Occipital lobe (tissue), 1 donor: ENCODE measurements at regions not wholly inside any gene's neighbourhood (a gene's known extent, or its start where the extent isn't known, plus 50 kb on each side); places are given as distances from the start of the nearest gene placed in this dataset.

ENCODE experiments used
- DNase-seq: peaks from one replicate; lab custom pipeline; 2025; lab: John Stamatoyannopoulos, UW

DNA sequence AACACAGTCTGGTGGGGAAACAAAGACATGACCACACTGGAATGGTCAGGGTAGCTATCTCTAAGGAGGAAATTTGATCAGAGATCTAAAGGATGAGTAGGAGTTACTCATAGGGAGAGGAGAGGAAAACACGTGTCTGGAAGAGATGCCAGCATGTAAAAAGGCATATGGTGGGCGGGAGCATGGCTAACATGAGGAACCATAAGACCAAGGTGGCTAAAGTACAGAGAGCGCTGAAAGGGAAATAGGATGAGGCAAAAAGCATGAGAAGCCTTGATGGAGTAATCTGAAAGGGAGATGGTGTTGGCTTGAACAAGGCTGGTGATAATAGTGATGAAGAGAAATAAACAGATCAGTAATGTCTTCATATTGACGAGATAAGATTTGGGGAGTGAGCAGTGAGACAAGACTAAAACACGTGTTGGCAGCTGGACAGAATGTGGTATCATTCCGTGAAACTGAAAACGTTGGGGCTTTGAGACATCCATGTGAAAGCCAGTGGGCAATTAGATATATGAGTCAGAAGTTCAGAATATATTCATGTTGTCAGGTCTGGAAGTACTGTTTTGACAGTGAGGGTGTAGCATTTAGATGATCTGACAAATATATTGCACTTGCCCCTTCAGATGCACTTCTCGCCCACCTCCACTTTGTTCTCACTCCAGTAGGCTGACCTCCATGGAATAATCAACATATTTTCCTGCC lies 209.1 kb upstream of the KCNN2 start:
- DNase-seq, result no peak

DNA sequence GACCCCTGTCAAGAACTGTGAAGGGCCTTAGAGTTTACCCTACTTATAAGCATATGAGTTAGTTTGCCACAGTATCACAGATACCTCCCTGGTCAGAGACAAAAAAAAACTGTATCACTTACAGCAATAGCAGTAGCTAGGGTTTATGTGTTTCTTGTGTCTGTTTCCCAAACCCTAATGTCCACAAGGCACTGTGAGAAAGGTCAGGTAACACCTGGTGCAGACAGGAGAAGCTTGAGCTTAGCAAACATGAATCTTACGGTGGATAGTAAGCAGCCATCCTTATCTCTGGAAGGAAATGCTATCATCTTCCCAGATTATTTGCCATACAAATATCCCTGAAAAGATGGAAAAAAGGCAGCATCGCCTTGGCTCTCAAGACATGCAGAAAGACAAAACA lies 208.5 kb upstream of the KCNN2 start:
- DNase-seq, result no peak

DNA sequence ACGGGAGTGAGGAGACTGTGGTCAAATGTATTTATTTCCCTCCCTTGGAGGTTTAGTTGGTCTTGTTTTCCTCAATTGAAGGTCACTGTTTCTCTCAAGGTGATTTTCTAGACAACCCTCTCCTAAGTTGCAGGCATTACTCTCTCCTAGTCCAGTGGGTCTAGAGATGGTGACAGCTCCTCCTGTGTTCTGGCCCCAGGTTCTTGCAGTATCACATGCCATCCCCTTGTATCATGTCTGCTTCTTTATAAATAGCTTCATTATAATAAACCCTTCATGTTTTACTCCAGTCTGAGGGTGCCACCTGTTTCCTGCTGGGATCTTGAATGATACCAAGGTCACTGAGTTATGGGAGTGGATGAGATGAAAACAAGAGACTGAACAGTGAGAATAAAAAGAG lies 208.0 kb upstream of the KCNN2 start:
- no peak for DNase-seq

DNA sequence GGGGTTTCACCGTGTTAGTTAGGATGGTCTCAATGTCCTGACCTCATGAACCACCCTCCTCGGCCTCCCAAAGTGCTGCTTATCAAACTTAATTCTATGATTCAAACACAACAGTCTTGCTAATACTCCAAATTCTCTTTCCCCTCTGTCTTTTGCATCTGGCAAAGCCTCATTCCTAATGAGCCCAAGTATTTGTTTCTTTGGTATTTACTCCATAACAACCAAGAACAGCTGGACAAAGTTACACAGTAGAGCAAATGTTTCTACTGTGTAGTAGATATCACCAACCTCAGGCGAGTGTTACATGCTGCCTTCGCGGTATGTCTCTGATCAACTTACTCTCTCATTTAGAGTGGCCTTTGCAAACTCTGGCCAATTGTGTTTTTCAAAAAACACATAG lies 195.8 kb upstream of the KCNN2 start:
- no peak for DNase-seq

DNA sequence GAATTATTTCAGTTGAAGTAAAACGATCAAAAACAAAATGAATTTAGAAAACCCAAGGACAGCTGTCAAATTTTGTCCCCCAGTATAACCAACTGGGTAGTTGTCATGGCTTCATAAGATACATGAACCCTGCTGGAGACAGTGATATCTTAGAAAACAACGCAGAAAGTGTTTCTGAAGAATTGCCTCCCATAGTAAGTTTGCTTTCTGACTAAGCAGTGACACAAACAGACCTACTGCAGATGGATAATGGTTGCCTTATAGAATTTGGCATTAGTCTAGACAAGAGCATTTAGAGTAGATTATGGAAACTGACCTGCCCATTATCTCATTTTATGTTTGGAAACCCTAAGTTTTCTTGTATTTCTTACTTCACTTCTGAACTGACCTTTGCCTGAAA lies 187.7 kb upstream of the KCNN2 start:
- no peak for DNase-seq

DNA sequence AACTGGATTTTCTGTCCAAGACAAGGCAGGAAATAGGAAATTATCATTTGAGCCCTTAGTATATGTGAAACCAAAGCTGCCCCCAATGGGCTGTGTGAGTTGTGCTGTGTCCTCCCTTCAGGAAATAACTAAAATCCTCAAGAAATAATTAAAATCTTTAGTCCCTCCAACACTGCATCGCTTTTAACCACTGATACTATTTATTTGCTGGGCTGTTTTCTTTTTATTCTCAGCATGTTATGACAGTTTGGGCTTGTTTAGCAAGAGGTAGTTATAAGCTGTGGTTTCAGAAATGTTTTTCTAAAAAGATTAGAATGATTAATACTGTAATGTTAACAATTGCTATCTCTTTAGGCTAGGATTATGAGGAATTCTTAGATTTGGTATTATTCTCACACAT lies 187.0 kb upstream of the KCNN2 start:
- no peak for DNase-seq

DNA sequence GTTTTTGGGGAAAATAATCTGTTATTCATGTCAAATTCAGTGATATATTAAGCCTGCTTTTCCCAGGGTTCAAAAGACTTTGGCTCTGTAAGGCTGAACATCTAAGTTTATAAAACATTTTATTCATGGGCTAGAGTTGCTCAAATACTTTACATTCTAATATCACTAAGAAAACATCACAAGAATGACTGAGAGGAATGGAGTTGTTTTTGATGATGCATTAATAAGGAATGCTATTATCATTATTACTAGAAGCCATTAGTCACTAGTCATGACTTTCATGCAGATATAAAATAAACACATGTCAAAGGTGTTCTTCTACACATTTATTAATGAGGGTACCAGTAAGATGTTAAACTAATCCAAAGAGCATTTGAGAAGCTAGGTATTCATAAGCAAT lies 185.5 kb upstream of the KCNN2 start:
- DNase-seq, result no peak

DNA sequence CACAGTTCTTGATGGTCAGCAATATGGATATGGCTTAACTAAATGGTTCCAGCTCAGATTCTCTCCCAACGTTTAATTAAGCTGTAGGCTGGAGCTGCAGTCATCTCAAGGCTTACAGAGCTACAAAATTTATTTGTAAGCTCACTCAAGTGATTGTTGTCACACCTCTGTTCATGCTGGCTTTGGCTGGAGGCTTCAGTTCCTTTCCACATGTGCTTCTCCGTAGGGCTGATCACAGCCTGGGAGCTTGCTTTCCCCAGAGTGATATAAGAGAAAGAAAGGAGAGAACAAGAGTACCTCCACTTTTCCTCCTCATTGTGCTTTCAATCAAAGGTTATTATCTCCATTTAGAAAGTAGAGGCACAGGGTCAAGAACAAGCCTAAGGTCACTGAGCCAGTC lies 182.7 kb upstream of the KCNN2 start:
- DNase-seq, result no peak

DNA sequence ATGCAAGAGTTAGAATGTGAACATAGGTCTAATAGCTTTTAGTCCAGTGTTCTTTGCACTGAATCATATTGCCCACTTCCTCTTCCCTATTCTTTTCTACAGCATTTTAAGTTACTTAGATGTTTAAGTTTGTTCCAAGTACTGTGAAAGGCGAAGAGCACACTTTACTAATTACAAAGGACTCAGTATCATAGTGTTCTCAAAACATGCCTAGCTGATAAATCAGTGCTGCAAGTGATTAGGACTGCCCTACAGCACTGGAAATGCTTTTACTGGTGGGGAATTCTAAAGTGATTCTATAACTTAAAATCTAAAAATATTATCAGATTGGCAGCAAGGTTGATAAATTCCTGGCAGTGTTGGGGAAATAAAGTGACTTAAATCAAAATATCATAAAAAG lies 177.9 kb upstream of the KCNN2 start:
- DNase-seq, result no peak

DNA sequence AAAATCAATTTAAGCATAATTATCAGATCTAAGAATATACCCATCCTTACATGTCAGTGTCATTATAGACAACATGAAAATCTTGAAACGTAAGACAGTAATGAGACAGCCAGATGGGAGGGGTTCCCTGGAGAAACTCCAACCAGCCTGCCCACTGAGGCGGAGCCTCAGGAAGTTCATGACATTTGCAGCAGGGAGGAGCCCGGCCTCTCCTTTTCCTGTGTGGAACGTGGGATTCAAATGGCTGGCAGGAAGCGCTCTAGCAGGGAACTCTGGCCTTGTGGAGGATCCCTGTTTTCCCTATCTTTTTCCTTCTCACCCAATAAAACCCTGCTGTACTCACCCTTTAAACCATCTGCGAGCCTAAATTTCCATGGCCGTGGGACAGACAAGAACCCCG lies 176.6 kb upstream of the KCNN2 start:
- no peak for DNase-seq

DNA sequence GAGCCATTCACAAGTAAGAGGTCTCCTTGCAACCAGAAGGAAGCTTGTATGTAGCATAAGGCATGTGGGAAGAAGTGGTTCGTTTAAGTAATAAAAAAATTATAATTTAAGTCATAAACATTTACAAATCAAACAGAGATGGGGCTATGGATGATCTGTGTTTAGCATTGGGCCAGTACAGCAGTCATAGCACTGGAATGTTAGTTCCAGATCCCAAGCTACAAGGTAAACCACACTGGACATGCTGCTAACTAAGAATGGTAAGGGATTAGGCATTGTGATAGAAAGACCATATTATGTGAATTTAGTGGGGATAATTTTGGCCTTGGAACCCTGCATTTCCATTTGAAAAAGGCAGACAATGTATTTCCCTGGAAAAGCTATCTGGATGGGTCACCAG lies 170.4 kb upstream of the KCNN2 start:
- no peak for DNase-seq

DNA sequence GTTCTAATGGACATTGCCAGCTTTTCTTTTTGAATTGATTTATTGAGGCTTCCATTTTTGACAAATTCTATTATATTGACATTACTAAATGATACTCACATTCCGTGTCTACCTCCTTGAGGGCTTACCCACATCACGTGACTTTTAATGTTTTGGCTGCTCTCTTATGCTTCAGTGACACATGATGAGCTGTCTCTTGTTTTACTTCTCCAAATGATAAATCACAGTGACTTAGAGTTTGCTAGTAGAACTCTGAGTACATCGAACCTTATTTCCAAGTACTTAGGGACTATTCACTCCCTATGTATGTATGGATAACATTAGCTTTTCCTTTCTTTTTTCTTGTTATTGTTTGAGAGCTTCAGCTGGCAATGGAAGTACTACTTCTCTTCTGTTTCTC lies 169.8 kb upstream of the KCNN2 start:
- DNase-seq, result no peak

DNA sequence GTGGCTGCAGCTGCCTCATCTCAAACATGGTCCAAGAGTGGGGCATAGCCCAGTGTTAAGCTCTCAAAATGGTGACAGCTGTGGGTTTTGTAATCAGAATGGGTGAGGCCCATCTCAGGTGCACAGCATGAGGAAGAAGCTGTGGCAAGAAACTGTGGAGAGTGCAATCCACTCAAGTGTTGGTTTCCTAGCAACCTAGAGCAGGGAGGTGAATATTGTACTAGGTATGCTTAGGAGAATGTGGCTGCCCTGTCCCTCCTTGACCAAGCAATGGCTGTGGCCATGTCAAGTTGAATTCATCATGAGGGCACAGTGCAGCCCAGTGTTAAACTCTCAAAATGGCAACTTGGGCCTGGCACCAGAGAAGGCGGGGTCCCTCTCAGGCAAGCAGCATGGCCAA lies 160.5 kb upstream of the KCNN2 start:
- no peak for DNase-seq

DNA sequence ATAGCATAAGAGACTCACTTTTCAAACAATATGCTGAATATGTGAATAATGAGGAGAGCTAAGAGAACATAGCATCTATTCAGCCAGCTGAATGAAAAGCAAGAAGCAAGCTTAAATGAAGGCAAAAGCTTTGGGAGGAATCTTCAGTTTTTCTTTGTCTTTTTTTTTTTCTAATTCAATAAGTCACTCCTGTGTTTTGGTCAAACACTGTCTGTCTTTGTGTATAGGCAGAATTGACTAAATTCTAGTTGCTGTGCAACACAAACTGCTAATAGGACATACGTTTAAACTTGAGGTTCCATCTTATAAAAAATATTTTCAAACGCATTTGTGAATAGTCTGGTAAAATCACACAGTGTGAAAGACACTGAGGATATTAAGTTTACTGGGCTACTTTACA lies 156.9 kb upstream of the KCNN2 start:
- DNase-seq, result no peak

DNA sequence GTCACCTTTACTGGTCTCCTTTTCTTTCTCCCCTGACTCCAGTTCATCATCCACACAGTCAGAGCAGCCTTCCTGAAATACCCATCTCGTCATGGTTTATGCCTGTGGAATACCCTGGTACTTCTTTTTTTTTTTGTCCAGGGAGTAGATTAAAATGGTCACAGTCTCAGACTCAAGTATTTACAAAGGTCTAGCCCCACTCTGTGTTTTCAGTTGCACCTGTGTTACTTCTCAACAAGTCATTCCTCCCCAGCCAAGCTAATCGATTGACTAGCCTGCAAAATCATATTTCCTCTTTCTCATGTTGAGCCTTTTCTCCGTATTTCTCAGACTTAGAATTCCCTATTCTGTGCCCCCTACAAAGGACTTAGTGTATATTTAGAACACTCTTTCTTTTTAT lies 155.2 kb upstream of the KCNN2 start:
- no peak for DNase-seq

DNA sequence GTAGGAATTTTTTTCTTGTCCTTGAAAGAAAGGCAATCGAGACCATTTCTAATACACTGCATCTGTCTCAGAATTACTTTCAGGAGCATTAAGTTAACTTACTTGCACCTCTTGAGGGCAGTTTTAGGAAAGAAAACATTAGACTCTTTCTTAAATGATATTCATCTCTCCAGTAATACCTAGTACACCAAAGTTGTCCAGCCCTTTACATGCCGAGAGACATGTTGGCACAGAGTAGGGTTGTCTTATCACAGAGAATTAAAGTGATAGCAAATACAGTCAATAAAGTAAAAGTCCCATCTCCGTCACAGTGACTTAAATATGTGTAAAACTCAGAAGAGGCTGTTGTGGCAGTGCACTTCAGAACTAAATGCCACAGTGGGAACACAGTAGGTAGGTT lies 154.3 kb upstream of the KCNN2 start:
- DNase-seq, result no peak

DNA sequence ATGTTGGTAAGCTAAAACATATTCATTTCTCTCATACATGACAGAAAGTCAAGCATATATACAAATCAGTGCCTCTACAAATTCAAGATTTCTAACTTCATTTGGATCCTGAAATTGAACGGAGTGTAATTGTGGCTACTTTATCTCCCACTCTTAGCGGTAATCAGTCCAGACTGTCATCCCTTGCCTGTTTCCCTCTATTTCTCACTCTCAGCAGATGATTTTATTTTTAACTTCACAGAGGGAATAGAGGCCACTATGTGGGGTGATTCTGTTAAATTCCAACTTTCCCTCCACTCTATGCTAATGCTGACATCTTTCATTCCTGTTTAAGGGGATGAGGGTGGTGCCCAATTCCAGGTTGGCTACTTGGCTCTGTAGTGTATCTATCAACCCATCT lies 153.8 kb upstream of the KCNN2 start:
- DNase-seq, result no peak

DNA sequence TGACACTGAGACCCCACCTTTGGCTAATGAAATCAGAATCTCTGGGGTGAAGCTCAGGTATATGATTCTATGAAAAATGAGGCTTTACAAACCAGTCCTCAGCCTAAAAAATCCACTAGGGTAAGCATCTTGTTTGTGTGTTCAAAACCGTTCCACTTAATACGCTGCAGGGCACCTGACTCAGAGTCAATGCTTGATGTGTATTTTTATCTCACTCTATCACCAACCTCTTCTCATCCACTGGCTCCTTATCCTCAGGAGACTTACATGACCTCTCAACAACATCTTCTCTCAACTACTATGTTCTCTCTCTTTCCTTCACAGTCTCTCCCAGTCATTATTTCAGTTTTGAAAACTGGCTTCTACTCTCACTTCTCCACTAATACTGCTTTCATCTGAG lies 153.3 kb upstream of the KCNN2 start:
- DNase-seq, result no peak

DNA sequence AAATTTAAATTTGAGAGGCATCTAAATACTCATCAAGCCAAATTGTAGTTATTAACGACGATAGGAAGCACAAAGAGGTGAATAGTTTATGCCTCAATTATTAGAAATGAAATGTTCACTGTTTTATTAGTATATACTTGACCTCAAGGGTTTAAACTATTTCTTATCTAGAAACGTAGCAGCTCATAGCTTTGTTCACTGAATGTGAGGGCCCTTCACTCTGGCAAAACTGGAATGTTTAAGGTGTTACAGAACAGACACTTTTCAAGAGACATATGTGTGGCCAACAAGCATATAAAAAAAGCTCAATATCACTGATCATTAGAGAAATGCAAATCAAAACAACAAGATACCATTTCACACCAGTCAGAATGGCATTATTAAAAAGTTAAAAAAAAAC lies 151.2 kb upstream of the KCNN2 start:
- no peak for DNase-seq

DNA sequence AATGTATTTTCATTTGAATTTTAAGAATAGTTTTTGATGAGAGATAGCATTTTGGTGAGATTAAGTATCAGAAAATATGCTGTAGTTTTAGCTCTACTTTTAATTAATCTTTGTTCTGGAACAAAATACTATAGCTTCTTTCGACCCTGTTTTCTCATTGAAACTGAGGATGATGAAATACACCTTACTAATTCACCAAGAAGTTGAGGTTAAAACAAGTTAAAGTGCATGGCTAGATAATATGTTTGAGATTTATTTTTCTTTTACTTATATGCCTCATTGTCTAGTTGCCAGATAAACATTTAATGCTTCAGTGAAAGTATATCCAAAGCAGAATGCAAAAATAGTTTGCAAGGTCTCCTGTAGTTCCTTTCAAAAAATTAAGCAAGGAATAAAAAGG lies 140.1 kb upstream of the KCNN2 start:
- no peak for DNase-seq

DNA sequence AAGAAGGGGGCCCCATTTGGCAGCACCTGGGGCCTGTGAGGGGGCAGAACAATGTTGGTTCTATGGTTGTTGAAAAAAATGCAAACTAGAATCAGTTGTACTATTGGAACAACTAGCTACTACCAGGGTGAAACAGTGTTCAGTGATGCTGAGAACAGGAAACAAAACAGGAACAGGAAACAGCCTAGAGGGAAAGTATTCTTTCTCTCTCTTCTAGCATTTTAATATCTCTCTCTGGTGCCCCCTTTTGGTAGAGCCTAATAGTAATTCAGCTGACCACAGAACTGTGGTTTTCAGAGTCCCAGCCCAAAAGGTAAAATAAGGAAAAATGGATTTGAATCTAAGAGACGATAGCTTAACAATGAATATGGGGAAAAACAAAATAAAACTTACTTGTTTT lies 138.0 kb upstream of the KCNN2 start:
- no peak for DNase-seq

DNA sequence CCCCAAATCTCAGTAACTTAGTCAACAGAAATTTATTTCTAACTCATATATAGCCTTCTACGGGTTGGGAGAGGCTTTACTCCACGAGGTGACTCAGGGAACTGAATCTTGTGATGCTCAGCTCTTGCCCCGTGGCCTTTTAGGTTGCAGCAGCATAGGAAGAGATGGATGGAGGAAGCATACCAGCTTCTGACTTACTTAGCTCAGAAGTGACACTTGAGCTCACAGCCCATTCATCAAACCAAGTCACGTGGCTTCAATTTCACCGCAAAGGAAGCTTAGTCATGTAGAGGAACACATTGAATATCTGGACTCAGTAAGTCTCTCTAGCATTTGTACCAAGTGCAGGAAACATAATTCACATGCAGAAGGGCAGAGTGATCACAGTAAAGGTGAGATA lies 124.1 kb upstream of the KCNN2 start:
- no peak for DNase-seq

DNA sequence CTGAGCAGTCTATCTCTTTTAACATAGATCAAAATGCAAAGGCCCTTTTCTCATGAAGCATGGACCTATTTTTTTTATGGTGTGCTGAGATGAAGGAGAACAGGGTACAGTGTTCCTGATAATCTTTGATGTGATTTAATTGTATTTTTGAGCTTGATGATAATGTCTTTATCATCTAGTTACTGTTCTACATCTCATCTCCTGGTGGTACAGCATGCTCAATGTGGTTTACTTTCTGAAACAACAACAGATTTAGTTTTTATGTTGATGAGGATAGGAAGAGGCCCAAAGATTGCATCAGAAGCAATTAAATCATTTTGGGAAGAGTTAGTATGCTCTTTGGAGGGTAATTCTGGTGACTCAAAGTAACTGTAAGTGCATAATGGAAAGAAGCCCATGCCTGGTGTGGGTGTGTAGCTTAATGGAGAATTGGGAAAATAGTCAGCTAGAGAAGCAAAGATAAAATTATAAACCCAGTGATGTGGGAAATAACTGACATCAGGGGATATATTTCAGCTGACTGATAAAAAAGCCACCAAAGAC lies 123.0 kb upstream of the KCNN2 start:
- no peak for DNase-seq
